Fibroblast of skin of left biceps (primary cell): ENCODE measurements at regions not wholly inside any gene's neighbourhood (a gene's known extent, or its start where the extent isn't known, plus 50 kb on each side); places are given as distances from the start of the nearest gene placed in this dataset.

Experiments used
- DNase-seq, 2 experiments: peaks; one replicate each; pipeline ENCODE4 v3.0.0-alpha.2; 2013; ENCODE audit warnings: low read depth in 2 of 2

- no peak for DNase-seq
Measured at GRCh38 chr13:78426183-78426582, 177.2 kb downstream of the POU4F1 start.

- DNase-seq: no peak
Measured at GRCh38 chr13:78420814-78421213, 182.5 kb downstream of the POU4F1 start.

- DNase-seq: no peak
Measured at GRCh38 chr13:78413887-78414553, 189.3 kb downstream of the POU4F1 start.

- no peak for DNase-seq
Measured at GRCh38 chr13:78410847-78411246, 192.5 kb downstream of the POU4F1 start.

- no peak for DNase-seq
Measured at GRCh38 chr13:78410164-78410563, 193.2 kb downstream of the POU4F1 start.

GRCh38 chr13:78409172-78409571 lies 194.2 kb downstream of the POU4F1 start:
- no peak for DNase-seq

- DNase-seq: no peak
Measured at GRCh38 chr13:78404846-78405360, 198.4 kb downstream of the POU4F1 start.

- DNase-seq: no peak
Measured at GRCh38 chr13:78402708-78403400, 200.5 kb downstream of the POU4F1 start.

GRCh38 chr13:78401873-78402707 lies 201.3 kb downstream of the POU4F1 start:
- no peak for DNase-seq

GRCh38 chr13:78398743-78399410 lies 204.5 kb downstream of the POU4F1 start:
- no peak for DNase-seq

- DNase-seq: no peak
Measured at GRCh38 chr13:78393286-78394142, 209.8 kb downstream of the POU4F1 start.

- DNase-seq: no peak
Measured at GRCh38 chr13:78383899-78384298, 219.5 kb downstream of the POU4F1 start.

- no peak for DNase-seq
Measured at GRCh38 chr13:78383071-78383484, 220.3 kb downstream of the POU4F1 start.

GRCh38 chr13:78382491-78382890 lies 220.9 kb downstream of the POU4F1 start:
- no peak for DNase-seq

GRCh38 chr13:78376822-78377221 lies 226.5 kb downstream of the POU4F1 start:
- no peak for DNase-seq

- no peak for DNase-seq
Measured at GRCh38 chr13:78376033-78376432, 227.3 kb downstream of the POU4F1 start.

- DNase-seq: no peak
Measured at GRCh38 chr13:78372581-78372980, 230.8 kb downstream of the POU4F1 start.

GRCh38 chr13:78370231-78370630 lies 233.1 kb downstream of the POU4F1 start:
- no peak for DNase-seq

GRCh38 chr13:78364711-78365110 lies 238.6 kb downstream of the POU4F1 start:
- no peak for DNase-seq

- no peak for DNase-seq
Measured at GRCh38 chr13:78341032-78341431, 262.3 kb downstream of the POU4F1 start.

- DNase-seq: no peak
Measured at GRCh38 chr13:78339927-78340326, 263.4 kb downstream of the POU4F1 start.
